WERI-Rb-1 (cell line): ENCODE measurements at regions not wholly inside any gene's neighbourhood (a gene's known extent, or its start where the extent isn't known, plus 50 kb on each side); places are given as distances from the start of the nearest gene placed in this dataset.

ENCODE experiments used
- DNase-seq: peaks from one replicate; pipeline ENCODE4 v3.0.0-alpha.2; 2020
- H3K27ac ChIP-seq: fragments of 250-450 bp; sonication (Bioruptor Pico); 2 replicates; pipeline ENCODE4 v1.5.1; 2020; ENCODE audit warnings: mild to moderate bottlenecking, moderate library complexity
- H3K27me3 ChIP-seq: fragments of 250-450 bp; sonication (Bioruptor Pico); 2 replicates; pipeline ENCODE4 v1.5.1; 2021; ENCODE audit warnings: mild to moderate bottlenecking, low read depth, moderate library complexity; ENCODE audit not compliant: insufficient read depth, severe bottlenecking
- H3K36me3 ChIP-seq: fragments of 250-450 bp; sonication (Bioruptor Pico); 2 replicates; pipeline ENCODE4 v1.5.1; 2020; ENCODE audit warnings: mild to moderate bottlenecking, moderate library complexity
- H3K4me3 ChIP-seq: 2 replicates; pipeline ENCODE4 v1.5.1; 2011; ENCODE audit warnings: low read depth, mild to moderate bottlenecking, control low read depth, low read length
- H3K9me3 ChIP-seq: fragments of 250-450 bp; sonication (Bioruptor Pico); 2 replicates; pipeline ENCODE4 v1.5.1; 2021; ENCODE audit warnings: mild to moderate bottlenecking, moderate library complexity; ENCODE audit not compliant: severe bottlenecking
- TF ChIP-seq, protein P1 (sequence below): IDR thresholded peaks from 2 replicates; pipeline ENCODE4 v1.5.1; 2011; ENCODE audit warnings: low read depth, mild to moderate bottlenecking, control low read depth, inconsistent platforms, low read length

DNA sequence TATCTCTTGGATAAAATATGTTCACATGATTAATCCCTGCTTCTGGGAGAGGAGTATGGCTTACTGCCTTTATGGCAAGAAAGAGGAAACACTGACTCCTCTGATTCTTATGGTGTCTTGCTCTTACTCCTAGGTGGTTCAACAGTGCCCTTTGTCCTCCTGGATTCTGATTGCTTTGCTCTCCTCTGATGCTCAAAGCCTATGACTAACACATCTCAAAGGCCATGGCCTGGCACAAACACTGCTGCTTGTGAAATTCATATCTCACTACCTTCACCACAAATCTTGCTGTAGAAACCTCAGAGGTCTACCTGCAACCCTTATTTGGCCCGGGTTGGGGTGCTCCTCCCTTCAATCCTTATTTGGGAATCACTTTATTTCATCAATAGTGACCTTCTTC is 217.2 kb downstream of the C12orf50 start:
- no peaks in the 10 kb centered on the region for H3K9me3 ChIP-seq
- TF ChIP-seq, protein P1, sequence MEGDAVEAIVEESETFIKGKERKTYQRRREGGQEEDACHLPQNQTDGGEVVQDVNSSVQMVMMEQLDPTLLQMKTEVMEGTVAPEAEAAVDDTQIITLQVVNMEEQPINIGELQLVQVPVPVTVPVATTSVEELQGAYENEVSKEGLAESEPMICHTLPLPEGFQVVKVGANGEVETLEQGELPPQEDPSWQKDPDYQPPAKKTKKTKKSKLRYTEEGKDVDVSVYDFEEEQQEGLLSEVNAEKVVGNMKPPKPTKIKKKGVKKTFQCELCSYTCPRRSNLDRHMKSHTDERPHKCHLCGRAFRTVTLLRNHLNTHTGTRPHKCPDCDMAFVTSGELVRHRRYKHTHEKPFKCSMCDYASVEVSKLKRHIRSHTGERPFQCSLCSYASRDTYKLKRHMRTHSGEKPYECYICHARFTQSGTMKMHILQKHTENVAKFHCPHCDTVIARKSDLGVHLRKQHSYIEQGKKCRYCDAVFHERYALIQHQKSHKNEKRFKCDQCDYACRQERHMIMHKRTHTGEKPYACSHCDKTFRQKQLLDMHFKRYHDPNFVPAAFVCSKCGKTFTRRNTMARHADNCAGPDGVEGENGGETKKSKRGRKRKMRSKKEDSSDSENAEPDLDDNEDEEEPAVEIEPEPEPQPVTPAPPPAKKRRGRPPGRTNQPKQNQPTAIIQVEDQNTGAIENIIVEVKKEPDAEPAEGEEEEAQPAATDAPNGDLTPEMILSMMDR: no peak
- DNase-seq: no peak

DNA sequence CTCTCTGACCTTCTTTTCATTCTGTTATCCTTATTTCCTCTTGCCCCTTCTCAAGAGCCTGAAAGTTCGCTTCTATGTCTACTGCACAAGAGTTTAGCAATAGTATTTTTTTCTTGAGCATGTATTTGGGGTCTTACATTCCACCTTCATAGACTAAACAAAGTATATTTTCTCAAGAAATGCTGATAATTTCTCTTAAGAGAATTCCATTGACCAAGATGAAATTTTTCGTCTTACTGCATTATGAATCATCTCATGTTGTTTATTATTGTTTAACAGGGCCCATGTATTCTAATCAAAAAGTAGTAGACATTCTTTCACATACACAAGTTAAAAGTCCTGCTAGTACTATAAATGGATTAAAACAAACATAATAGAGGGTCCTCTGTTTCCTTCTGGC is 219.3 kb downstream of the C12orf50 start:
- Histone ChIP-seq H3K27ac (no peak overlapping the region), H3K9me3 (no peaks in the 10 kb centered on the region), H3K27me3 (no peaks in the 10 kb centered on the region), H3K36me3 (no peaks in the 10 kb centered on the region), H3K4me3 (no peak overlapping the region)
- DNase-seq: no peak
- TF ChIP-seq, protein P1: no peak

More for the DNA sequence above, 217.2 kb downstream of the C12orf50 start:
- H3K36me3 ChIP-seq: no peaks in the 10 kb centered on the region
- no peak overlapping the region for H3K4me3 ChIP-seq
- no peaks in the 10 kb centered on the region for H3K27me3 ChIP-seq
- H3K27ac ChIP-seq: no peak overlapping the region

DNA sequence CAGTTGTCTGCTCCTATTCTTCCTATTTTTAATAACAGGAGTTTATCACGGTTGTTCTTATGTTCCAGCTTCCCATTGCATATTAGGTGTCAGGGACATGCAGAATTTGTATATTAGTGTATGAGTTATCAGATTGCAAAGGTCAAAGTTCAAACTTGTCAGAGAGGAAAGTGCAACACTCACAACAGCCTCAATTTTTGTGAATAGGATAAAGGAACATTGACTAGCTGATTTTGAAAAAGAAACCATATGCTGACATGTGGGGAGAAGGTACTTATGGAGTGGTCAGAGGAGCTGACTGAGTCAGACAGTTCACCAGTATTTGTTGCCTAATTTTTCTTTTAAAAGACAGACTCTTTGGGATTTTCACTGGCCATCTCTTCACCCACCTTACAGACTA is 222.1 kb downstream of the C12orf50 start:
- TF ChIP-seq, protein P1: no peak
- no peak for DNase-seq
- H3K9me3 ChIP-seq: no peaks in the 10 kb centered on the region
- H3K27me3 ChIP-seq: no peaks in the 10 kb centered on the region
- no peak overlapping the region for H3K27ac ChIP-seq
- H3K36me3 ChIP-seq: no peaks in the 10 kb centered on the region
- H3K4me3 ChIP-seq: no peak overlapping the region

DNA sequence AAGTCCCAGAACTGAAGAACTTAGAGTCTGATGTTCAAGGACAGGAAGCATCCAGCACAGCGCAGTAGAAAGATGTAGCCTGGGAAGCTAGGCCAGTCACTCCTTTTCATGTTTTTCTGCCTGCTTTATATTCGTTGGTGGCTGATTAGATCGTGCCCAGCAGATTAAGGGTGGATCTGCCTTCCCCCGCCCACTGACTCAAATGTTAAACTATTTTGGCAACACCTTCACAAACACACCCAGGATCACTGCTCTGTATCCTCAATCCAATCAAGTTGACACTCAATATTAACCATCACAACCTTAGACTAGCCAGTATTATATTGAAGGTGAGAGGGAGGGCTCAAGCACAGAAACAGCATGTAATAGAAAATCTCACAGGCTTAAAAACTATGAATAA is 222.9 kb downstream of the C12orf50 start:
- no peak for DNase-seq

DNA sequence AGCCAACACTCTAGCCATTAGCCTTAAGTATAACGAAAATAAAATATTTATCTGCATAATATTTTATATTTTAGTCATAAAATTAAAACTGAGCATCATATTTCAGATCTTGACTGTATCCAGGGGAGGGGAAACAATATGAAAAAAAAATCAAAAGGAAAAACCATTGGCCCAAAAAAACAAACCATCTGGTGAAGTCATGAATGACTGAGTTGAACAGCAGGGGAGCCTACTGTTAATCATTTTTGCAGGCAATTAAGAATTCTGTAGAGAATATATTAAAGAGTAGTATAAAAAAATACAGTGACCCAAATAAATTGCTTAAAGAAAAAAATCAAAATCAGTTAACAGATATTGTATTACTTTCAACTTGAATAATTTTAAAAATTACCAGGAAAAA is 224.8 kb downstream of the C12orf50 start:
- Histone ChIP-seq H3K27me3 (no peaks in the 10 kb centered on the region), H3K27ac (no peak overlapping the region), H3K36me3 (no peaks in the 10 kb centered on the region), H3K9me3 (no peaks in the 10 kb centered on the region), H3K4me3 (no peak overlapping the region)
- TF ChIP-seq, protein P1: no peak
- DNase-seq: no peak

More for the DNA sequence above, 222.9 kb downstream of the C12orf50 start:
- TF ChIP-seq, protein P1: no peak
- Histone ChIP-seq H3K36me3 (no peaks in the 10 kb centered on the region), H3K27ac (no peak overlapping the region), H3K27me3 (no peaks in the 10 kb centered on the region), H3K9me3 (no peaks in the 10 kb centered on the region), H3K4me3 (no peak overlapping the region)

DNA sequence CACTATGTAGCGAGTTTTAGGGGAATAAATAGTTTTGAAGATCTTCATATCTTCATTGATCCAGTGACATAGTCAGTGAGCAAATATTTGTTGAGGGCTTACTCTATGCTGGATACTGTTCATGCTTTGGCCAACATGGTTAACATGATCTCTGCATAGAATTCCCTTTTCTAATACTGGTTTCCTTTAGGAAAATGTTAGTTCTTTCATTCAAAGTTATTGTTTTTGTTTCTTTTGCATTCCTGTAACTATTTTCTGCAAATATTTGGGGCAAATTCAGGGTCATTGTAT is 226.5 kb downstream of the C12orf50 start:
- Histone ChIP-seq H3K9me3 (no peaks in the 10 kb centered on the region), H3K4me3 (no peak overlapping the region), H3K27ac (no peak overlapping the region), H3K27me3 (no peaks in the 10 kb centered on the region), H3K36me3 (no peaks in the 10 kb centered on the region)
- TF ChIP-seq, protein P1: no peak
- DNase-seq: no peak
